Lower leg skin (tissue), 4 donors: ENCODE measurements at regions not wholly inside any gene's neighbourhood (a gene's known extent, or its start where the extent isn't known, plus 50 kb on each side); places are given as distances from the start of the nearest gene placed in this dataset.

Experiments used
- DNase-seq, 2 donors: peaks; one replicate each; pipeline ENCODE4 v3.0.0-alpha.2; 2019; ENCODE audit warnings: low spot score in 2 of 2
- H3K4me3 ChIP-seq: fragments of 200-600 bp; sonication (generic); 2 replicates; pipeline ENCODE4 v1.5.1; 2017; ENCODE audit warnings: mild to moderate bottlenecking, low read depth; ENCODE audit not compliant: poor library complexity, severe bottlenecking
- CTCF ChIP-seq, 3 donors: fragments of 450-650 bp; IDR thresholded peaks; one replicate each; pipeline ENCODE4 v1.5.1; 2016; ENCODE audit warnings: antibody characterized with exemption in 3 of 3, mild to moderate bottlenecking in 3 of 3, moderate library complexity in 2 of 3
- POLR2A ChIP-seq, 2 donors: fragments of 450-650 bp; IDR thresholded peaks; one replicate each; pipeline ENCODE4 v1.6.1; 2016 to 2017; ENCODE audit warnings: antibody characterized with exemption in 2 of 2, mild to moderate bottlenecking in 1 of 2, moderate library complexity in 1 of 2
- WGBS, 2 donors: methylation state at CpG; one replicate each; pipeline ENCODE4 v1.1.5; 2018; 5-methylcytosine and 5-hydroxymethylcytosine counted together
- intact Hi-C: fragments of 100-400 bp; cut with DNase I; formaldehyde crosslinking; loops from one replicate; pipeline ENCODE4 v1.15.0; 2023; ENCODE audit warnings: low total_unique reads

GRCh38 chr12:25323581-25323982 lies 72.9 kb upstream of the KRAS start:
- TF ChIP-seq POLR2A (IDR thresholded peaks at IDR 0.05), result no peak
- no peak for TF ChIP-seq CTCF (IDR thresholded peaks at IDR 0.05)
- intact Hi-C loops, result no loop called here
- no peak overlapping the region for H3K4me3 ChIP-seq
- no peak for DNase-seq
- WGBS, 2 donors, result 71 to 72% methylated on average over 2 of the region's 2 CpGs

GRCh38 chr12:25322918-25323531 lies 72.3 kb upstream of the KRAS start:
- no peak for TF ChIP-seq CTCF (IDR thresholded peaks at IDR 0.05)
- TF ChIP-seq POLR2A (IDR thresholded peaks at IDR 0.05), result no peak
- DNase-seq, result no peak
- intact Hi-C loops, result no loop called here
- H3K4me3 ChIP-seq, result no peak overlapping the region
- WGBS, 2 donors, result 32 to 34% methylated on average over 3 of the region's 3 CpGs

GRCh38 chr12:25322351-25322750 lies 71.6 kb upstream of the KRAS start:
- DNase-seq, result no peak
- WGBS, 2 donors, result 45 to 54% methylated on average over 1 of the region's 1 CpG
- intact Hi-C loops, result no loop called here
- TF ChIP-seq POLR2A (IDR thresholded peaks at IDR 0.05) (no peak), CTCF (IDR thresholded peaks at IDR 0.05) (no peak)
- H3K4me3 ChIP-seq, result no peak overlapping the region

- 91 to 96% methylated on average over 4 of the region's 4 CpGs for WGBS, 2 donors
- H3K4me3 ChIP-seq, result no peak overlapping the region
- TF ChIP-seq POLR2A (IDR thresholded peaks at IDR 0.05) (no peak), CTCF (IDR thresholded peaks at IDR 0.05) (no peak)
- no peak for DNase-seq
- intact Hi-C loops, result no loop called here
These were observed 71.0 kb upstream of the KRAS start for GRCh38 chr12:25321772-25322171.

GRCh38 chr12:25320123-25321006 lies 69.6 kb upstream of the KRAS start:
- no peak overlapping the region for H3K4me3 ChIP-seq
- intact Hi-C loops, result no loop called here
- TF ChIP-seq CTCF (IDR thresholded peaks at IDR 0.05) (no peak), POLR2A (IDR thresholded peaks at IDR 0.05) (no peak)
- no peak for DNase-seq
- WGBS, 2 donors, result 39 to 43% methylated on average over 5 of the region's 5 CpGs
